Activated B cell treated with CpG ODN at 0.5 μM for 24 hours (primary cell): ENCODE measurements at regions not wholly inside any gene's neighbourhood (a gene's known extent, or its start where the extent isn't known, plus 50 kb on each side); places are given as distances from the start of the nearest gene placed in this dataset.
A peak's percentile ranks its signal among the peaks of the same experiment; 100 is the strongest.

ENCODE experiments used
- ATAC-seq: fragments of 200-7000 bp; cut with Tn5 transposase; one replicate; pipeline ENCODE4 v1.10.0; 2021; ENCODE audit warnings: low read depth, mild to moderate bottlenecking, moderate library complexity
- CTCF ChIA-PET: fragments of 350-600 bp; sonication (Branson Sonifier 250); formaldehyde crosslinking; loops from one replicate; lab custom pipeline; 2021; ENCODE audit warnings: antibody characterized with exemption; lab: Charles Lee
- POLR2A ChIA-PET: fragments of 350-600 bp; sonication (Branson Sonifier 250); formaldehyde crosslinking; loops from one replicate; lab custom pipeline; 2021; ENCODE audit warnings: antibody characterized with exemption; lab: Charles Lee
- DNase-seq: peaks from one replicate; pipeline ENCODE4 v3.0.0; 2022
- H3K27ac Mint-ChIP-seq: one replicate; pipeline ENCODE4 v1.8.0; 2020; ENCODE audit warnings: mixed read lengths
- H3K27me3 Mint-ChIP-seq: one replicate; pipeline ENCODE4 v1.8.0; 2021; ENCODE audit warnings: mixed read lengths
- H3K36me3 Mint-ChIP-seq: one replicate; pipeline ENCODE4 v1.8.0; 2021; ENCODE audit warnings: low read depth, mixed read lengths
- H3K4me1 Mint-ChIP-seq: one replicate; pipeline ENCODE4 v1.8.0; 2021; ENCODE audit warnings: mixed read lengths
- H3K4me3 Mint-ChIP-seq: one replicate; pipeline ENCODE4 v1.8.0; 2020; ENCODE audit warnings: mild to moderate bottlenecking, mixed read lengths
- H3K9me3 Mint-ChIP-seq: one replicate; pipeline ENCODE4 v1.8.0; 2020; ENCODE audit warnings: mixed read lengths
- intact Hi-C: fragments of 100-400 bp; cut with micrococcal nuclease; formaldehyde crosslinking; loops from one replicate; pipeline ENCODE4 v1.15.1; 2024
- TF ChIP-seq, protein P1 (sequence below): fragments of 200-600 bp; IDR thresholded peaks from one replicate; pipeline ENCODE4 v1.8.0; 2022; ENCODE audit warnings: antibody characterized with exemption, mild to moderate bottlenecking

DNA sequence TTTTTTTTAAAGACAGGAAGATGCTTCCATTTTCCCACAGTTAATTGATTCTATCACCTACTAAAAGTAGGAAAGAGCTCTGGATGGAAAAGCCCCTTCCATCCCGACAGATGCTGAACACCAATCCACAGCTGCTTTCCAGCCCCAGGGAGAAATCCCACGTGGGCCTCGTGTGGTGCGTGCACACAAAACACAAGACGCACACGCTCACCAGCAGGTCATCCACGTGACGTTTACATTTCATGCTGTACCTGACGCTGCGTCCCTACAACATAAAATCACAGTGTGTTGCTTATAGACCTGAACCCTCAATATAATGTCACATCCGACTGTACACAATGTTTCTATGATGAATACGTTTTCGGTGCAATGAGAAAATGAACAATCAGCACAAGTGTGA is 50.2 kb upstream of the DACT2 start:
- POLR2A ChIA-PET: no interaction called here
- intact Hi-C loops: no loop called here
- H3K4me3 Mint-ChIP-seq: no peak overlapping the region

DNA sequence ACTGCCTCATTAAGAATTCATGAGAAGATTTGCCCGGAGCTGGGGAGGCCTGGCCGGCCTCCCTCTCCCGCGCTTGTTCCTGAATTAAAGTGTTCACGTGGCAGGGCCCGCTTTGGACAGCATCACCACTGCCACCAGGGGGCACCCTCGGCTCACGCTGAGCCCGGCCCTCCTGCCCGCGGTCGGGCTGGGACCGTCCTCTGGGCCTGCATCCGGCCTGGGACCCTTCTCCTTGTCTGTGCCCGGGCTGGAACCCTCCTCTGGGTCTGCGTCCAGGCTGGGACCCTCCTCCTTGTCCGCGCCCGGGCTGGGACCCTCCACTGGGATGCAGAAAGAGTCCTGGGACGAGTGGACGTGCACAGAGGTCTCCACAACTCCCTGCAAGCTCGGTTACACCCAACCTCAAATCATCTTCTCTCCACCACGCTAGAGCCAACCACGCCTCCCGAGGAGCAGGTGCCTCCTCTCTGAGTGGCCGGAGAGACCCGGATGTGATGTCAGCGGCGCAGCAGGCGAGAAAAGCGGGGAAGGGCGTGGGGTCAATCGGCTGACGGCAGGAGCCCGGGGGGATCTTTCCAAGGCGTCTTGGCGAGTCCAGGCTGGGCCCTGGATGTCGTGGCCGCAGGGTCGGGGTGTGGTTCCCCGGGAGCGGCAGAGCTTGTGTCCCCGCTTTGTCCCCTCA is 50.9 kb upstream of the DACT2 start:
- CTCF ChIA-PET: interaction anchor here (1.1 kb wide), 1 partner anchor 511 kb away, joined by 3 read pairs; no protein-coding TSS in a partner anchor
- ATAC-seq (no peak), DNase-seq (peak; percentile 30)
- intact Hi-C loops: no loop called here
- no peaks in the 10 kb centered on the region for H3K4me1 Mint-ChIP-seq
- peaks cover 1% of the 10 kb centered on the region for H3K27me3 Mint-ChIP-seq
- no peaks in the 10 kb centered on the region for H3K36me3 Mint-ChIP-seq
- TF ChIP-seq, protein P1, sequence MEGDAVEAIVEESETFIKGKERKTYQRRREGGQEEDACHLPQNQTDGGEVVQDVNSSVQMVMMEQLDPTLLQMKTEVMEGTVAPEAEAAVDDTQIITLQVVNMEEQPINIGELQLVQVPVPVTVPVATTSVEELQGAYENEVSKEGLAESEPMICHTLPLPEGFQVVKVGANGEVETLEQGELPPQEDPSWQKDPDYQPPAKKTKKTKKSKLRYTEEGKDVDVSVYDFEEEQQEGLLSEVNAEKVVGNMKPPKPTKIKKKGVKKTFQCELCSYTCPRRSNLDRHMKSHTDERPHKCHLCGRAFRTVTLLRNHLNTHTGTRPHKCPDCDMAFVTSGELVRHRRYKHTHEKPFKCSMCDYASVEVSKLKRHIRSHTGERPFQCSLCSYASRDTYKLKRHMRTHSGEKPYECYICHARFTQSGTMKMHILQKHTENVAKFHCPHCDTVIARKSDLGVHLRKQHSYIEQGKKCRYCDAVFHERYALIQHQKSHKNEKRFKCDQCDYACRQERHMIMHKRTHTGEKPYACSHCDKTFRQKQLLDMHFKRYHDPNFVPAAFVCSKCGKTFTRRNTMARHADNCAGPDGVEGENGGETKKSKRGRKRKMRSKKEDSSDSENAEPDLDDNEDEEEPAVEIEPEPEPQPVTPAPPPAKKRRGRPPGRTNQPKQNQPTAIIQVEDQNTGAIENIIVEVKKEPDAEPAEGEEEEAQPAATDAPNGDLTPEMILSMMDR: no peak
- H3K4me3 Mint-ChIP-seq: no peak overlapping the region
- POLR2A ChIA-PET: no interaction called here
- no peak overlapping the region for H3K27ac Mint-ChIP-seq
- no peaks in the 10 kb centered on the region for H3K9me3 Mint-ChIP-seq

More for the DNA sequence above, 50.2 kb upstream of the DACT2 start:
- TF ChIP-seq, protein P1: no peak
- H3K27me3 Mint-ChIP-seq: peaks cover 1% of the 10 kb centered on the region
- DNase-seq (no peak), ATAC-seq (no peak)
- H3K27ac Mint-ChIP-seq: no peak overlapping the region
- CTCF ChIA-PET: no interaction called here
- no peaks in the 10 kb centered on the region for H3K4me1 Mint-ChIP-seq
- H3K36me3 Mint-ChIP-seq: no peaks in the 10 kb centered on the region
- H3K9me3 Mint-ChIP-seq: no peaks in the 10 kb centered on the region

DNA sequence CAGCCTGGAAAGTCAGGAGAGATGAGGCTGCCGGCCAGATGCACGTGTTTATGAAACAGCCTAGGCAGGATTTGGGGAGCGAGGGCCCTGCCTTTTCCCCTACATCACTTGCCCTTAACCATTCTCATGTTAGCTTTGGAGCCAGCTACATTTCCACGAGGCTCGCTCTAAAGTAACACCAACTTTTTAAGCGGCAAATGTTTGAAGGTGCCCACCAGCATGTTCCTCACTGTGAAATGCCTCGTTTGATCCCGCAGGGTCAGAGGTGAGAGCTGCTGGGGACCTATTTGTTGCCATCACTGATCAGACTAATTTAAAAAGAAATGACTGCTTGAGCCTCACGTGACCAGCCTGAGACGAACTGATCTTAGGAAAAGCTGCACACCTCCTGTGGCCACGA is 51.6 kb upstream of the DACT2 start:
- no peaks in the 10 kb centered on the region for H3K9me3 Mint-ChIP-seq
- H3K4me3 Mint-ChIP-seq: no peak overlapping the region
- H3K36me3 Mint-ChIP-seq: no peaks in the 10 kb centered on the region
- H3K27me3 Mint-ChIP-seq: peaks cover 1% of the 10 kb centered on the region
- no peak overlapping the region for H3K27ac Mint-ChIP-seq
- ChIA-PET CTCF (interaction anchor here (1.1 kb wide), 1 partner anchor 510 kb away, joined by 3 read pairs; no protein-coding TSS in a partner anchor), POLR2A (no interaction called here)
- TF ChIP-seq, protein P1: no peak
- H3K4me1 Mint-ChIP-seq: no peaks in the 10 kb centered on the region
- ATAC-seq (no peak), DNase-seq (no peak)
- intact Hi-C loops: no loop called here

DNA sequence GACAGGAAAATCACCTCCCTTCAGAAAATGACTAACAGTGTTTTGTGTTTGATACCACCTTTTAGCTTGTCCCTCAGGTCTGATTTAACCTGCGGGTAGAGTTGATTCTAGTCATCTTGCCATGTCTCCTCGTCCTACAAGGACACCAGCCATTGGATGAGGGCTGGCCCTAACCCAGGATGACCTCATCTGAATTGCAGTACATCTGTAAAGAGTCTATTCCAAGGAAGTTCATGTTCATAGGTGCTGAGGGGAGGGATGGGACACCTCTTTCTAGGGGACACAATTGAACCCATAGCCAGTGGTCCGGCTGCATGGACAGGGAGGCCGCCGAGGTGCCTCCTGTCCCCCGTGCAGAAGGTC is 52.0 kb upstream of the DACT2 start:
- no peaks in the 10 kb centered on the region for H3K4me1 Mint-ChIP-seq
- H3K9me3 Mint-ChIP-seq: no peaks in the 10 kb centered on the region
- intact Hi-C loops: no loop called here
- DNase-seq: no peak
- H3K27ac Mint-ChIP-seq: no peak overlapping the region
- CTCF ChIA-PET: interaction anchor here (1.1 kb wide), 1 partner anchor 510 kb away, joined by 3 read pairs; no protein-coding TSS in a partner anchor
- no peak for ATAC-seq
- POLR2A ChIA-PET: no interaction called here
- H3K4me3 Mint-ChIP-seq: no peak overlapping the region
- peaks cover 1% of the 10 kb centered on the region for H3K27me3 Mint-ChIP-seq
- TF ChIP-seq, protein P1: no peak
- H3K36me3 Mint-ChIP-seq: no peaks in the 10 kb centered on the region

DNA sequence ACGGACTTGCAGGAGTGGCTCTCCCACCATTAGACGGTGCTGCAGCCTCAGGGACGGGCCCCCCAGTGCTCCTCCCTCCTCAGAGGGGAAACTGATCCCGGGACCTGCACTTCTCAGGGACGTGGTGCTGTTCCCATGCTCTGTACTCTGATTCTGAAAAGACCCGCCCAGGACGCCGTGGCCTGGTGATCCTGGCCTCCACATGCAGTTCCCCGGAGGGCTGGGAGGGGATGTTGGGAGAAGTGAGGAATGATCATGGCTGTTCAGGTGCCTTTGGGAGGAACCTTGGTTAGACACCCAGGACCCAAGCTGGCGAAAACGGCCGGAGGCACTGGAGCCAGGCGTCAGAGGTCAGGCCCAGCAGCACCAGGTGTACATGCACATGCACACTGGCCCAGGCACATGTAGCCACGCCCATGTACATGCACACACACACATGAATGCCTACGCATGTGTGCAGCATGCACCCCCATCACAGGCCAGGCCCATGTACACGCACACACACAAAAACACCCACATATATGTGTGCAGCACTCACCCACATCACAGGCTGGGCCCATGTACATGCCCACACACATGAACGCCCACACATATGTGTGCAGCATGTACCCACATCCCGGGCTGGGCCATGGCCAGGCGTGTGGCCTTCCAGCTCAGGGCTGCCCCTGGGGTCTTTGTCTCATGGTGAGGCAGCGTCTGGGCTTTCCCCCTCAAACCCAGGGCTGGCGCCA is 52.6 kb upstream of the DACT2 start:
- POLR2A ChIA-PET: no interaction called here
- Mint-ChIP-seq H3K36me3 (no peaks in the 10 kb centered on the region), H3K4me1 (no peaks in the 10 kb centered on the region), H3K9me3 (no peaks in the 10 kb centered on the region), H3K27me3 (peaks cover 1% of the 10 kb centered on the region), H3K27ac (no peak overlapping the region), H3K4me3 (no peak overlapping the region)
- CTCF ChIA-PET: no interaction called here
- TF ChIP-seq, protein P1: no peak
- ATAC-seq (no peak), DNase-seq (no peak)
- intact Hi-C loops: no loop called here
